ENCODE measurements at regions not wholly inside any gene's neighbourhood (a gene's known extent, or its start where the extent isn't known, plus 50 kb on each side); places are given as distances from the start of the nearest gene placed in this dataset.

DNA sequence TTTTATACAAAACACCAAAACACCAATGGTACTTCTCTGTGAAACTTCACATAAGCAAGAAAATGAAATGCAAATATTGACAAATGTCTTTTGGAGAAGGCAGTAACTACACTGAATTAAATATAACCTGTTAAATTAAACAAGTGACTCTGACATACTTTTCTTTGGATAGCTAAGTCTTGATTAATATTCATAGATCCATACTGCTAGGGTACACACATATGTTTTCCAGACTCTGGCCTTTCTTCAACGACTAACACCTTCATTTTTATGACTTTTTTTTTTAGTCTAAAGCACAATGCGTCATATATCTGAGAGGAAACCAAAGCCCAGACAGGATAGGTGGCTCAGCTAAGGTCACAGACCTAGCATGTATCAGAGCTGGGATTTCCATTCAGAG, 263.7 kb downstream of the TENT4A start:
- TF ChIP-seq, protein P1, sequence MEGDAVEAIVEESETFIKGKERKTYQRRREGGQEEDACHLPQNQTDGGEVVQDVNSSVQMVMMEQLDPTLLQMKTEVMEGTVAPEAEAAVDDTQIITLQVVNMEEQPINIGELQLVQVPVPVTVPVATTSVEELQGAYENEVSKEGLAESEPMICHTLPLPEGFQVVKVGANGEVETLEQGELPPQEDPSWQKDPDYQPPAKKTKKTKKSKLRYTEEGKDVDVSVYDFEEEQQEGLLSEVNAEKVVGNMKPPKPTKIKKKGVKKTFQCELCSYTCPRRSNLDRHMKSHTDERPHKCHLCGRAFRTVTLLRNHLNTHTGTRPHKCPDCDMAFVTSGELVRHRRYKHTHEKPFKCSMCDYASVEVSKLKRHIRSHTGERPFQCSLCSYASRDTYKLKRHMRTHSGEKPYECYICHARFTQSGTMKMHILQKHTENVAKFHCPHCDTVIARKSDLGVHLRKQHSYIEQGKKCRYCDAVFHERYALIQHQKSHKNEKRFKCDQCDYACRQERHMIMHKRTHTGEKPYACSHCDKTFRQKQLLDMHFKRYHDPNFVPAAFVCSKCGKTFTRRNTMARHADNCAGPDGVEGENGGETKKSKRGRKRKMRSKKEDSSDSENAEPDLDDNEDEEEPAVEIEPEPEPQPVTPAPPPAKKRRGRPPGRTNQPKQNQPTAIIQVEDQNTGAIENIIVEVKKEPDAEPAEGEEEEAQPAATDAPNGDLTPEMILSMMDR (IDR thresholded peaks at IDR 0.05) = no peak
- TF ChIP-seq RARB (CRISPR knock-in tag; IDR thresholded peaks at IDR 0.05) (no peak), SMC3 (IDR thresholded peaks at IDR 0.05) (no peak), TP53 (CRISPR knock-in tag; IDR thresholded peaks at IDR 0.05) (no peak), POLR2A (IDR thresholded peaks at IDR 0.05; ENCODE audit: low read length) (no peak), TFCP2L1 (CRISPR knock-in tag; IDR thresholded peaks at IDR 0.05) (no peak), RNF2 (IDR thresholded peaks at IDR 0.05; ENCODE audit: borderline replicate concordance, low read depth) (no peak), RFX5 (IDR thresholded peaks at IDR 0.05) (no peak), CBX2 (IDR thresholded peaks at IDR 0.05; ENCODE audit: borderline replicate concordance, low read depth) (no peak), KDM1A (IDR thresholded peaks at IDR 0.05; ENCODE audit: low read depth) (no peak), RAD21 (conservative IDR thresholded peaks at IDR 0.05 in 1 of 2, IDR thresholded peaks at IDR 0.05 in 1 of 2) (no peak)
- TF ChIP-seq, protein P2, sequence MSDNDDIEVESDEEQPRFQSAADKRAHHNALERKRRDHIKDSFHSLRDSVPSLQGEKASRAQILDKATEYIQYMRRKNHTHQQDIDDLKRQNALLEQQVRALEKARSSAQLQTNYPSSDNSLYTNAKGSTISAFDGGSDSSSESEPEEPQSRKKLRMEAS (IDR thresholded peaks at IDR 0.05) = no peak
- TF ChIP-seq, protein P3, sequence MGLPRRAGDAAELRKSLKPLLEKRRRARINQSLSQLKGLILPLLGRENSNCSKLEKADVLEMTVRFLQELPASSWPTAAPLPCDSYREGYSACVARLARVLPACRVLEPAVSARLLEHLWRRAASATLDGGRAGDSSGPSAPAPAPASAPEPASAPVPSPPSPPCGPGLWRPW (IDR thresholded peaks at IDR 0.05) = no peak
- TF ChIP-seq, protein P4, sequence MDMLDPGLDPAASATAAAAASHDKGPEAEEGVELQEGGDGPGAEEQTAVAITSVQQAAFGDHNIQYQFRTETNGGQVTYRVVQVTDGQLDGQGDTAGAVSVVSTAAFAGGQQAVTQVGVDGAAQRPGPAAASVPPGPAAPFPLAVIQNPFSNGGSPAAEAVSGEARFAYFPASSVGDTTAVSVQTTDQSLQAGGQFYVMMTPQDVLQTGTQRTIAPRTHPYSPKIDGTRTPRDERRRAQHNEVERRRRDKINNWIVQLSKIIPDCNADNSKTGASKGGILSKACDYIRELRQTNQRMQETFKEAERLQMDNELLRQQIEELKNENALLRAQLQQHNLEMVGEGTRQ (IDR thresholded peaks at IDR 0.05) = no peak

Measured in A549 (cell line).